SW 1271 (cell line): ENCODE measurements at regions not wholly inside any gene's neighbourhood (a gene's known extent, or its start where the extent isn't known, plus 50 kb on each side); places are given as distances from the start of the nearest gene placed in this dataset.
A peak's percentile ranks its signal among the peaks of the same experiment; 100 is the strongest.

Experiments
- DNase-seq, 2 experiments: peaks; one replicate each; lab custom pipeline; 2025; lab: John Stamatoyannopoulos, UW

DNA sequence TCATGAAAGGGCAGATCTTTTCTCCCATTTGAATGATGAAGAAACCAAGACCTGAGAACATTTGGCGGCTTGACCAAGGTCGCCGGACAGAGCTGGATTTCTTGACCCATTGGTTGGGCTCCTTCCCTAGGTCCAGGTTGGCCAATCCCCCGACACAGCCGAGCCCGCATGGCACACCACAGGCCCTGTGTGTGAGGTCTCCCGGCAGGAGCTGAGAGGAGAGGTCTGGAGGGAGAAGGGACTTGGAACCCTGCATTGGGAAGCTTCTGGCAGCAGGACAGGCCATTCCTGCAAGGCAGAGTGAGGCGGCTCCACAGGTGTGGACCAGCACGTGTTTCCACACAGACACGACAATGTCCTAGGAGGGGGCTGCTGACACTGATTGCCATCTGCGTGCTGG, 98.6 kb upstream of the THY1 start:
- DNase-seq, result no peak

DNA sequence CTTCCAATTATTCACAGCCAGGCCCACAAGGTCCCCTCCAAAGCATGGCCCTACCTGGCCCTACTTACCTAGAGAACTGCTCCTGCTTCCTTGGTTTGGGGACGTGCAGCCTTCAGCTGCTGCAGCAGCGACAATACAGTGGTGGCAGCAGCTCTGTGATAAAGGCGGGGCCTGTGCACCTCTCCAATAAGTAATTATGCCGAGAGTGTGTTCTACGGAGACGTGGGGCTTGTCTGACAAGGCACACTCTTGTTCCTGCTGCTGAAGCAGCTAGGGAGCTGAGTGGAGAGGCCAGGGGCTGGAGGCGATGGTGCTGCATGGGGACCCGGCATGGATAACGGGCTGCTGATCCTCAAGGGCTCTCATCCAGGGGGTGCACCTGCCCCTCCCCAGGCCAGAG, 98.0 kb upstream of the THY1 start:
- DNase-seq, result no peak

- DNase-seq, result no peak
Observed at GRCh38 chr11:119520400-119520799, 97.4 kb upstream of the THY1 start.

GRCh38 chr11:119519796-119520195, 96.8 kb upstream of the THY1 start:
- no peak for DNase-seq

DNA sequence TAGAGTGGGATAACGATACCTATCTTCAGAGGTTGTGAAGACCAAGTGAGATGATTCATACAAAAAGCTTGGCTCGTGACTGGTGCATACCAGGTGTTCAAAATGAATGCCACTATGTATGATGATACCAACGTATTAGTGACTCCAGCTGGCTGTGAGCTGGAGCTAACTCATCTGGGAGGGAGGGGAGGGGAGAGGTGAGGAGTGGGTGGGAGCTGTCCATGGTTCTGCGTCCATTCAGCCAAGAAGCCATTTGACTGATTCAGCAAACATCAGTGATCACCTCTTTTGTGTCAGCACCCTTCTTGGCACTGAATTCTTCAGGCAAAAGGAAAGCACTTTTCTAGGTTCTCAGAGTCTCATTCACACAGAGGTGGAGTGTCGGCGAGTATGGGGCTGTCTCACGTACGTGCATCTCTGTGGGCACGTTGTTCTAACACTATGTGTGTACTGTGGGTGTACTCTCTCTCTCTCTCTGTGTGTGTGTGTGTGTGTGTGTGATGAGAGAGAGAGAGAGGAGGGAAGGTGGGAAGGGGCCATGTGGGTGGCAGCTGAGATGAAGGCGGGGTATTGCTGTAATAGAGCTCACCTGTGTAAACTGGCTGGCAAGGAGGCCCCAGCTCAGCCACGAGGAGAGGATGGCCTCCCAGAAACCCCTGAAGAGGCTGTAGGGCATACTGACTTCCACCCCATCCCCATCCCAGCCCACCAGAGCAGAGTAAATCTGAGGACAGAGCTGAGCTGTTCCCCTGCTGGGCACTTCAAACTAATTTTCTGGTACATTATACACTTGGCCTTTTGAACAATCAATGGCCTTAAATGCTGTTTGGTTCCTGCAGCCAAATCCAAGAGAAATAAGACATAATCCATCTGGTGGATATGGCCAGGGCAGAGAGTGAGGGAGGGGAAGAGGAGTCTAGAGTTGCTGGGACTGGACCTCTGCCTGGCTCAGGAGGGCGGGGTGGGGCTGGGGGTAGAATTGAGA, 96.1 kb upstream of the THY1 start:
- DNase-seq, result no peak

GRCh38 chr11:119515771-119516400, 92.9 kb upstream of the THY1 start:
- no peak for DNase-seq

DNA sequence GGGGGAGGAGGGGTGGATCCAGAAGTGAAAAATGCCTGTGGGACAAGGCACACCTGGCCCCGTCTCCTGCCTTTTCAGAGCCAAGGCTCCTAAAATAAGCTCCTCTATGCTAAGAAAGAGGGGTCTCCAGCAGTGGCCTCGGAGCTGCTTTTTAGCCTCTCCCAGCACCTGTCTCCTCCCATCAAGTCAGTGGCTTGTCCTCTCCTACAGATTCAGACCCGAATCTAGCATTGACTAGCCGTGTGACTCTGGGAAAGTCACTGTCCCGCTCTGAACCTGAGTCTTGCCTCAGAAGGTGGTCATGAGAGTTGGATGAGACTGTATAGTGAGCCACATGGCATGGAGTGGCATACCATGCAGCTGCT, 90.8 kb upstream of the THY1 start:
- DNase-seq, result no peak

- DNase-seq, result no peak
Observed at GRCh38 chr11:119513131-119513805, 90.3 kb upstream of the THY1 start.

DNA sequence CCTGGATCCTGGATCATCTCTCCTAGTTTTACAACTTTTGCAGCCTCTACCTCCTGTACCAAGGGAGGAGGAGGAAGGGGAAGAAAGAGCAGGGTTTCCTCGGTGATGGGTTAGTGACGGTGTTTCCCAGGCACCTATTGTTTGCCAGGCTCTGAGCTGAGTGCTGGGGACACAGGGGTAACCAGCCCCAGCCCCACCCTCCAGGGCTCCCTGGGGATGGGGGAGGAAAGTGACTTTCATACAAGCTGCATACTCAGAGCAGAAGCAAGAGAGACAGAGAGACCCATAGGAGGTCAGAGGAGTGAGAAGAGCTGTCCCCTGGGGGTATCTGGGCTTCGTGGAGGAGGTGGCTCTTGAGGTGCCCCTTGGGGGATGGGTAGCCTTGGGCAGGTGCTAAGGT, 89.4 kb upstream of the THY1 start:
- no peak for DNase-seq

DNA sequence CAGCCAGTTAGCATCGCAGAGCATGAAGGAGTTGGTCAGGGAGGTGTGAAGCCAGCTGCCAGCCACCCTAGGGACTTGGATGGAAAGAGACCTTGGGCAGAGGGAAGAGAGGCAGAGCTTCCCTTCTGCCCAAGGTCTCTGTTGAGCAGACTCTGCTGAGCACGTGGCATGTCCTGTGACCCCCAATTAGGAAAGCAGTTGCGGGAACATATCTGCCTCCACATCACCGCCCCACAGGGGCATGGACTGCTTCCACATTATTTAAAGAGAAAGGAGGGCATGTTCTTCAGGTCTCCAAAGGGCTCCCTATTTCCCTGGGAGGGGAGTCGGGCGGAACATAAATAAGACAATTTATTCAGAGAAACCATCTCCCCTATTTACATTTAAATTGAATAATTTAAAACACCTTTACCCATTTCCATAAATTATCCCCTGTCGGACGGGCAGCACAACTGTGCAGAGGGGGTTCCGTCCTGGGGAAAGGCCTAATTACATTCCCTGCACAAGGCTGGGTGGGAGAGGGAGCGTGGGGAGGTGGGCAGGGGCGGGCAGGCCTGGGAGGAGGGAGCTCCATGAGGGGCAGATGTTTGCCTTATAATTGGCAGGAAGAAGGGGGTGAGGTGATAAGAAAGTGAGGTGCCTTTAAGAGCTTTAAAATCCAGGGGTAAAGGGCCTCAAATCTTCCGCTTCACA, 88.8 kb upstream of the THY1 start:
- DNase-seq, result no peak

GRCh38 chr11:119509969-119510401, 87.0 kb upstream of the THY1 start:
- peak in 1 of 2 experiments; percentile 51 for DNase-seq

DNA sequence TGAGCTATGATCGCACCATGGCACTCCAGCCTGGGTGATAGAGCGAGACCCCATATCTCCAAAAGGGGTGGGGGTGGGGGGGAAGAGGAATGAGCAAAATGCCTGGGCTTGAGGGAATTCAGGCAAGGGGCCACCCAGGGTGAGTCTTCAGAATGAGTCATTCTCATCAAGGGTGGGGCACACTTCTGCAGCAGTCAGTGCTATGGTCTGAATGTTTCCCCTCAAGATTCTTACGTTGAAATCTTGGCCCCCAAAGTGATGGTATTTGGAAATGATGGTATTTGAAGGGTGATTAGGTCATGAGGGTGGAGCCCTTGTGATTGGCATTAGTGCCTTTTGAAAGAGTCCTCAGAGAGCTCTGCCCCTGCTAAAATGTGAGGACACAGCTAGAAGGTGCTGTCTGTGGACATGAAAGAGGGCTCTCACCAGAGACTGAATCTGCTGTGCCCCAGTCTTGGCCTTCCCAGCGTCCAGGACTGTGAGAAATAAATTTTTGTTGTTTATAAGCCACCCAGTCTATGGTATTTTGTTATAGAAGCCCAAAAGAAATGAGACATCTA, 86.4 kb upstream of the THY1 start:
- DNase-seq, result peak in 1 of 2 experiments; percentile 8

DNA sequence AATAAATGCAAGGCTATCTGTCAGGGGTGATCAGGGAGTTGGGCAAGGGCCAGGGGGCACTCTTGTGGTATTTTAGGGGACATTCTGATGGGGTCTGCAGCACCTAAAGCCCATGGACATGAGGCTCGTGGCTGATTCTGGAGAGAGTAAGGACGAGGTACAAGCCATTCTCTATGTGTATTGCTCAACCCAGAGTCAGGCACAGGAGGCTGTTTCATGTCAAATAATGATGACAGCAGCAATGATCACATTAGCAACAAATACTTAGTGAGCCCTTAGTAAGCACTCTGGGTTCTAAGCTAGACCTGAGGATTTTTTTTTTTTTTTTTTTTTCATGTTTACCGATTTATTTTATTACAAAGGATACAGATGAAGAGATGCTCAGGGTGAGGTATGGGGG, 83.5 kb upstream of the THY1 start:
- no peak for DNase-seq

DNA sequence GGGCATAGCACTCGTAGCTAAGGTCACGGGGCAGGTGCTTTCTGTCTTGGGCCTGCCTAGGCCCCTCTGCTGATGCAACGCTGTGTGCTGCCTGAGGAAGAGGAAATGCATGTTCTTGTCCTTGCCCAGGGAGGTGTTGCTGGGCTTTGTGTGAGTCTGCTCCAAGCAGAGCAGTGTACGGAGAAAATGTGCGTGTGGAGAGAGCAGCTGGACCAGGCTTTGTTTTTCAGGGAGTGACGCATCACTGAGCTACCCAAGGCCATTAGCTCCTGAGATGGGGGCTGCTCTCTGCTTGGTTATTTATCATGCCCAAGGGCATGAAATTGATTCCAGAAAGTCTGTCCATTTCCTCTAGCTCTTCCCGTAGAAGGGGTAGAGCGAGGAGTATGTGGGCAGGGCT, 82.9 kb upstream of the THY1 start:
- no peak for DNase-seq

DNA sequence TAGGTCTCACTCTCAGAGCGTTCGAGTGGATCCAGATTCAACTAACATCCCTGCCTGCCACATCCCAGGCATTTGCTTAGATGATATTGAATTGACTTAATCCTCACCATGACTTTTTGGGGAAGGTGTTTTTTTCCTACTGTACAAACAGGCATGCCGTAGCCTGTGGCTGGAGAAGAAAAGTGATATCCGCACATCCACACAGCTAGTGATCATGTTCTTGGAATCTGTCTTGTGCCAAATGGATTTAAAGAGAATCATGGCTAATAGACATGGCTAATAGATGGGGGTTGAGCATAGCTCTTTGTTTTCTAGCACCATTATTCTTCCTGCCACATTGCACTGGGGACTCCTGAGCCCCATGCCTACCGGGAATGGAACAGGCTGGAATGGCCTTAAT, 82.1 kb upstream of the THY1 start:
- DNase-seq, result no peak

DNA sequence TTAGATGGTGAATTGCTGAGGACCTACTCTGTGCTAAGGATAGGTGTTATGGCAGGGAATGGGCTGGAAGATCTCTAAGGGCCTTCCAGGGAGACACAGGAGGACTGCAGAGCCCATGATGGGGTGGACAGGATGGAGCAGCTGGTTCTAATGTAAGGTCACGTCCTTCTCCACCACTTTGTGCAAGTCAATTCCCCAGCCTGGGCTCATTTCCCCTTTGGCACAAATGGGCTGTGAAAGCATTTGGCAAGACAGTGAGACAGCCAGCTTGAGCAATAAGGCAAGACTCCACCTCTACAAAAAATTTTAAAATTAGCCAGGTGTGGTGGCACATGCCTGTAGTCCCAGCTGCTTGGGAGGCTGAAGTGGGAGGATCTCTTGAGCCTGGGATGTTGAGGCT, 81.4 kb upstream of the THY1 start:
- DNase-seq, result no peak

DNA sequence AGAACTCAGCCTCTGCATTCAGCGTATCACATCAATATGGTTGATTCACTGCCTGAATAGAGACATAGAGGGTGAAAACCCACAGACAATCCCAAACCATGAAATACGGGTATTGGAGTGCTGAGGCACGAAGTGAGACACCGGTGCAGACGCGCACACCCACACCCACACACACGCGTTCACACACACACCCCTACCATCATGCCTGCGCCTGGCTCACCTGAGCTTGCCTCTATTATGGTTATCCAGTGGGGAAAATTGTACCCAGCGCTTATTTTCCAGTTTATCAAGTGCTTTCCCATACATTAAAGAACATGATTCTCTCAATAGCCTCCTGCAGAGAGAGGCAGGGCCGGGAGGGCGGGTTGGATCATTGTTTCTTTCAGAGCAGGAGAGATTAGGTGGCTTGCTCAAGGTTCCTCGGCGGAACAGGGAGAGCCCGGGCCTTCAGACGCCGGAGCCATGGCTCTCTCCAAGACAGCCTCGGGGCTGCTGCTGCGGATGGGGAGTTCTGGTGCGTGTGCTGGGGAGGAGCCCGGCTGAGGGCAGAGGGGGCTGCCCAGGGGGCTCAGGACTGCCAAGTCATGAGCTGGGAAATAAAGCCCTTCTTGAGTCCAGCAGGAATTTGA, 78.9 kb upstream of the THY1 start:
- DNase-seq, result no peak

DNA sequence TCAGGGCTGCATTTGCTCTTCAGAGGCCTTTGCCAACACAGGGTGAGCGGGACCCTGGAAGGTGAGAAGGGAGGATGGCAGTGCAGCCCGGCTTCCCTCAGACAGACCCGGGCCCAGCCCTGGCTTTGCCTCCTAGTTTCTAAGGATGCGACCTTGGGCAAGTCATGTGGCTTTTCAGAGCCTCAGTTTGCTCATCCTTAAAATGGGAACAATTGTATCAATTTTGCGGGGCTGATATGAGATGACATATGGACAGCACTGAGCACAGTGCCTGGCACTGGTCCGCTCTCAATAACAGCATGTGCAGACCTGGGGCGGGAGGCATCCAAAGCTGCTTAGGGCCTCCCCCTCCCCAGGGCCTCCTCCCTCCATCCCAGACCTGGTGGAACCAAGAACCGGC, 74.7 kb upstream of the THY1 start:
- DNase-seq, result no peak

- no peak for DNase-seq
Observed at GRCh38 chr11:119496997-119497396, 74.0 kb upstream of the THY1 start.

- no peak for DNase-seq
Observed at GRCh38 chr11:119496469-119496868, 73.5 kb upstream of the THY1 start.

GRCh38 chr11:119493712-119494111, 70.7 kb upstream of the THY1 start:
- DNase-seq, result no peak
